Jurkat, Clone E6-1 (cell line): ENCODE measurements at regions not wholly inside any gene's neighbourhood (a gene's known extent, or its start where the extent isn't known, plus 50 kb on each side); places are given as distances from the start of the nearest gene placed in this dataset.

Source experiments
- DNase-seq: peaks from one replicate; pipeline ENCODE4 v3.0.0-alpha.2; 2011; ENCODE audit warnings: low read depth, low spot score
- H3K4me3 ChIP-seq: 2 replicates; pipeline ENCODE4 v1.5.1; 2011; ENCODE audit warnings: mild to moderate bottlenecking, low read length, control low read depth, moderate library complexity

- no peak overlapping the region for H3K4me3 ChIP-seq
- peak; percentile 83 for DNase-seq
Measured at GRCh38 chr15:38670128-38671005, 105.8 kb upstream of the RASGRP1 start.

- H3K4me3 ChIP-seq, result no peak overlapping the region
- DNase-seq, result no peak
Measured at GRCh38 chr15:38671006-38671387, 106.4 kb upstream of the RASGRP1 start.

GRCh38 chr15:38671675-38672254 is 107.2 kb upstream of the RASGRP1 start:
- DNase-seq, result no peak

GRCh38 chr15:38672273-38672672 is 107.7 kb upstream of the RASGRP1 start:
- H3K4me3 ChIP-seq, result no peak overlapping the region
- DNase-seq, result no peak

More at GRCh38 chr15:38671675-38672254, 107.2 kb upstream of the RASGRP1 start:
- H3K4me3 ChIP-seq, result no peak overlapping the region

GRCh38 chr15:38672814-38673670 is 108.4 kb upstream of the RASGRP1 start:
- no peak for DNase-seq
- no peak overlapping the region for H3K4me3 ChIP-seq

GRCh38 chr15:38674448-38674847 is 109.8 kb upstream of the RASGRP1 start:
- no peak overlapping the region for H3K4me3 ChIP-seq
- DNase-seq, result no peak

- no peak for DNase-seq
- H3K4me3 ChIP-seq, result no peak overlapping the region
Measured at GRCh38 chr15:38678281-38678680, 113.7 kb upstream of the RASGRP1 start.

- DNase-seq, result no peak
- no peak overlapping the region for H3K4me3 ChIP-seq
Measured at GRCh38 chr15:38680775-38681174, 116.2 kb upstream of the RASGRP1 start.

- DNase-seq, result no peak
- no peak overlapping the region for H3K4me3 ChIP-seq
Measured at GRCh38 chr15:38682363-38682762, 117.7 kb upstream of the RASGRP1 start.

- DNase-seq, result no peak
- H3K4me3 ChIP-seq, result no peak overlapping the region
Measured at GRCh38 chr15:38682861-38683260, 118.2 kb upstream of the RASGRP1 start.

- no peak overlapping the region for H3K4me3 ChIP-seq
- peak; percentile 86 for DNase-seq
Measured at GRCh38 chr15:38683382-38684242, 119.0 kb upstream of the RASGRP1 start.

- DNase-seq, result no peak
- no peak overlapping the region for H3K4me3 ChIP-seq
Measured at GRCh38 chr15:38684440-38685010, 119.9 kb upstream of the RASGRP1 start.

- no peak overlapping the region for H3K4me3 ChIP-seq
- peak; percentile 87 for DNase-seq
Measured at GRCh38 chr15:38685686-38686339, 121.2 kb upstream of the RASGRP1 start.

GRCh38 chr15:38687340-38687739 is 122.7 kb upstream of the RASGRP1 start:
- no peak overlapping the region for H3K4me3 ChIP-seq
- DNase-seq, result no peak

- DNase-seq, result no peak
- no peak overlapping the region for H3K4me3 ChIP-seq
Measured at GRCh38 chr15:38687775-38688495, 123.3 kb upstream of the RASGRP1 start.

GRCh38 chr15:38688761-38689160 is 124.1 kb upstream of the RASGRP1 start:
- no peak overlapping the region for H3K4me3 ChIP-seq
- peak; percentile 77 for DNase-seq

GRCh38 chr15:38689522-38689921 is 124.9 kb upstream of the RASGRP1 start:
- DNase-seq, result no peak
- H3K4me3 ChIP-seq, result no peak overlapping the region
